Progenitor cell of endocrine pancreas (in vitro differentiated cells): ENCODE measurements at regions not wholly inside any gene's neighbourhood (a gene's known extent, or its start where the extent isn't known, plus 50 kb on each side); places are given as distances from the start of the nearest gene placed in this dataset.

Source experiments
- DNase-seq: peaks from one replicate; pipeline ENCODE4 v3.0.0; 2021; ENCODE audit warnings: low spot score; ENCODE audit not compliant: unreplicated experiment
- H3K27ac Mint-ChIP-seq: 2 replicates; pipeline ENCODE4 v1.8.0; 2021; ENCODE audit warnings: mild to moderate bottlenecking, moderate library complexity, mixed read lengths
- H3K27me3 Mint-ChIP-seq: 2 replicates; pipeline ENCODE4 v1.8.0; 2021; ENCODE audit warnings: mixed read lengths
- H3K36me3 Mint-ChIP-seq: 2 replicates; pipeline ENCODE4 v1.8.0; 2022; ENCODE audit warnings: mixed read lengths; ENCODE audit not compliant: insufficient read depth
- H3K4me1 Mint-ChIP-seq: 2 replicates; pipeline ENCODE4 v1.8.0; 2021; ENCODE audit warnings: low read depth, mixed read lengths
- H3K4me3 Mint-ChIP-seq: 2 replicates; pipeline ENCODE4 v1.8.0; 2021; ENCODE audit warnings: low read depth, mild to moderate bottlenecking, moderate library complexity, mixed read lengths
- H3K9me3 Mint-ChIP-seq: 2 replicates; pipeline ENCODE4 v1.8.0; 2021; ENCODE audit warnings: low read depth, mixed read lengths
- TF ChIP-seq, protein P1 (sequence below): fragments of 200-600 bp; sonication (generic); IDR thresholded peaks from one replicate; pipeline ENCODE4 v1.5.0; 2021; ENCODE audit warnings: antibody characterized with exemption, mild to moderate bottlenecking; ENCODE audit not compliant: unreplicated experiment

DNA sequence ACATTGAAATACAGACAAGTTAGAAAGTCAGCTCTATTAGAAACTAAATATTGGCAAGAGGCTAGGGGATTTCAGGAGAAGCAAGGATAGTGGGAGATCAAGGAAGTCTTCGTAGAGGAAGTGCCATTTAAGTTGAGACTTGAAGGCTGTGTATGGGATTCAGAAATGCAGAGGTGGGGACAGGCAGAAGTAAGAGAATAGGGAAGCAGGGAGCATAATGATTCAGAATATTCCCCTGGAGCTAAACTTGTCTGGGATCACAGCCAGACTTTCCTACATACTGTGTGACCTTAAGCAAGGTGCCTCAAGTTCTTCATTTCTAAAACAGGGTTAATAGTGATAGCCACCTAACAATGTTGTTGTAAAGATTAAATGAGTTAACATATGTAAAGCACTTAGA is 108.8 kb downstream of the DDIT4L start:
- TF ChIP-seq, protein P1, sequence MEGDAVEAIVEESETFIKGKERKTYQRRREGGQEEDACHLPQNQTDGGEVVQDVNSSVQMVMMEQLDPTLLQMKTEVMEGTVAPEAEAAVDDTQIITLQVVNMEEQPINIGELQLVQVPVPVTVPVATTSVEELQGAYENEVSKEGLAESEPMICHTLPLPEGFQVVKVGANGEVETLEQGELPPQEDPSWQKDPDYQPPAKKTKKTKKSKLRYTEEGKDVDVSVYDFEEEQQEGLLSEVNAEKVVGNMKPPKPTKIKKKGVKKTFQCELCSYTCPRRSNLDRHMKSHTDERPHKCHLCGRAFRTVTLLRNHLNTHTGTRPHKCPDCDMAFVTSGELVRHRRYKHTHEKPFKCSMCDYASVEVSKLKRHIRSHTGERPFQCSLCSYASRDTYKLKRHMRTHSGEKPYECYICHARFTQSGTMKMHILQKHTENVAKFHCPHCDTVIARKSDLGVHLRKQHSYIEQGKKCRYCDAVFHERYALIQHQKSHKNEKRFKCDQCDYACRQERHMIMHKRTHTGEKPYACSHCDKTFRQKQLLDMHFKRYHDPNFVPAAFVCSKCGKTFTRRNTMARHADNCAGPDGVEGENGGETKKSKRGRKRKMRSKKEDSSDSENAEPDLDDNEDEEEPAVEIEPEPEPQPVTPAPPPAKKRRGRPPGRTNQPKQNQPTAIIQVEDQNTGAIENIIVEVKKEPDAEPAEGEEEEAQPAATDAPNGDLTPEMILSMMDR, result no peak
- Mint-ChIP-seq H3K4me1 (peaks cover 3% of the 10 kb centered on the region), H3K27me3 (no peaks in the 10 kb centered on the region), H3K4me3 (no peak overlapping the region), H3K27ac (no peak overlapping the region), H3K9me3 (no peaks in the 10 kb centered on the region), H3K36me3 (no peaks in the 10 kb centered on the region)
- no peak for DNase-seq

DNA sequence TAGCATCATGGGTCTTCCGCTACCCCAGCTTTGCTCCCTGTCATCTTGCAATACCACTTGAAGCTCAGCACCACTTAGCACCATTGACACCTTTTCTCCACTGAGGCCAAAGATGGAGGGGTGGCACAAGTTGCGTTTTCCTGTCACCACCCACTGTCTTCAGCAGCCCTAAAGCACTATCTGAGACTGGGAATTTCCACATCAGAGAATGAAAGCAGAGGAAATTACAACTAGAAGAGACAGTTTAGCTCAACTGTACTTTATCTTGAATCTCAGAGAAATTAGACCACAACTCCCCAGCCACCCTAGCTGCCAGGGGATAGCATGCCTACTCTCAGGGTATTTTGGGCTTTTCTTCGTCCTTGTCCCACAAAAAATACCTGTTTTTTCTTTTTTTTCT is 111.0 kb downstream of the DDIT4L start:
- Mint-ChIP-seq H3K4me1 (no peaks in the 10 kb centered on the region), H3K27me3 (no peaks in the 10 kb centered on the region), H3K4me3 (no peak overlapping the region), H3K36me3 (no peaks in the 10 kb centered on the region), H3K9me3 (no peaks in the 10 kb centered on the region), H3K27ac (no peak overlapping the region)
- no peak for DNase-seq
- TF ChIP-seq, protein P1, result no peak

DNA sequence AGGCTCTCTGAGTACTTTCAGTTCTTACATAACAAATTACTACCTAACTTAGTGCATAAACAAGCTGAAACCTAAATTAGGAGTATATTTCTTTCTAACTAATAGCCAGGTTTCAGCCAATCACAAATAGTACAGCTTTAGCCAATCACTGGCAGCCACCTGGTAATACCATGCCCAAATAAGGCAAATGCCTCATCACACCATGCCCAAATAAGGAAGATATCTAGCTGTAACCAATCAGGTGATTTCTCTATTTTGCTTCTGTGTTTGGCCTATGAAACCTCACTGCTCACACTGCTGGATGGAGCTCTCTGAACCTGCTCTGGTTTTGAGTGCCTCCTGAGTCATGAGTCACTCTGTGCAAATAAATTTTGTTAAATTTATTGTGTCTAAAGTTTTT is 113.5 kb downstream of the DDIT4L start:
- TF ChIP-seq, protein P1, result no peak
- no peak for DNase-seq
- Mint-ChIP-seq H3K9me3 (no peaks in the 10 kb centered on the region), H3K27me3 (no peaks in the 10 kb centered on the region), H3K4me1 (no peaks in the 10 kb centered on the region), H3K36me3 (no peaks in the 10 kb centered on the region), H3K4me3 (no peak overlapping the region), H3K27ac (no peak overlapping the region)

DNA sequence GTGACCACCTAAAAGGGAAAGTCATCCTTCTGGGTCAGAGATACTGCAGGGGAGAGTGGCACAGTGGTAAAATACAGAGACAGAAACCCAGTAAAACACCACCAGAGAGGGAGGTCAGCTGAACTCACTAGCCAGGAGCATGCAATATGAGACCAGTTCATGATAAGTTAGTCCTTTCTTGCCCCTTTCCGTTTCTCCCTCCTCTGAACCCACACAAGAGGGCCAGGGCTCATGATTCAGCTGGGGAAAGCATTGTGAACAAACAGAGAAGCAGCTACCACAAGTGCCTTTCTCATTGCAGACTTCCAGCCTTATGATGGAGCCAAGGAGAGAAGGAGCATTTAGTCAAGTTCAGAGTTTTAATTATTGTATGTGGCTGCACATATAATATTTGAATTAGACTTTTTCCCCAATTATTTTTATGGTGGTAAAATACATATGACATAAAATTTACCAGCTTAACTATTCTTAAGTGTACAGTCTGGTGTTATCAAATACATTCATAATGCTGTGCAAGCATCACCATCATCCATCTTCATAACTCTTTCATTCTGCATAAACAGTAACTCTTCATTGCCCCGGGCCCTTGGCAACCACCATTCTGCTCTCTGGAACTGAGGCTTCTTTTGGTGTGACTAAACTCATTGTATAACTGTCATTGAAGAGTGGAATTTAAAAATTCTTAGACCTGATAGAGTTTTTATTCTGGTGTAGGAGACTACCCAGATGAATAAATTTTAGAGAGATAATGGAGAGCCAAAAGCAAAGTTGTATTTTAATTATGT is 114.6 kb downstream of the DDIT4L start:
- TF ChIP-seq, protein P1, result no peak
- Mint-ChIP-seq H3K9me3 (no peaks in the 10 kb centered on the region), H3K27ac (no peak overlapping the region), H3K4me1 (no peaks in the 10 kb centered on the region), H3K36me3 (no peaks in the 10 kb centered on the region), H3K4me3 (no peak overlapping the region), H3K27me3 (no peaks in the 10 kb centered on the region)
- no peak for DNase-seq

DNA sequence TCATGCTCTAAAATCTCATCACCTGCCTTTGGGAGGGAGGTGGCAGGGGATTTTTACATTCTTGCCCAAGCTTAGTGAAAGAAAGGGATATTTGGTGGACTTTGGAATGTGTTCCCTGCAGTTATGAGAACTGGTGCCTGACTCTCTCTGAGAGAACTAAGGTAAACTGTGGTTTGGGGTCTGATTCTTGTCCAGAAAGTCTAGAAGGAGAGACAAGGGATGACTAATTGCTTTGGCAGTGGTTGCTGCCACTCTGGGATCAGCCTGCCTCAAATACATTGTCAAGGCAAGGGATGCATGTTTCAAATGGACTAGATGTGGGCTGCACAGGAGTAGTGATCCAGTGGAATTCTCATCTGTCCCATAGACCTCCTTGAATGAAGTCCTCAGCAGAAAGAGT is 115.2 kb downstream of the DDIT4L start:
- TF ChIP-seq, protein P1, result no peak
- Mint-ChIP-seq H3K9me3 (no peaks in the 10 kb centered on the region), H3K36me3 (no peaks in the 10 kb centered on the region), H3K27ac (no peak overlapping the region), H3K4me1 (no peaks in the 10 kb centered on the region), H3K4me3 (no peak overlapping the region), H3K27me3 (no peaks in the 10 kb centered on the region)
- DNase-seq, result no peak
